T-helper 1 cell (primary cell): ENCODE measurements at regions not wholly inside any gene's neighbourhood (a gene's known extent, or its start where the extent isn't known, plus 50 kb on each side); places are given as distances from the start of the nearest gene placed in this dataset.
"Not testable (repeated sequence)": the region's sequence is repeated elsewhere in the genome, so short reads cannot be mapped to it uniquely, and the experiment has no call there.

Source experiments
- DNase-seq, 5 donors: peaks; one replicate each; pipeline ENCODE4 v3.0.0-alpha.2; 2012 to 2020

- DNase-seq = peak; percentile 21 to 72 (median 47)
Measured at GRCh38 chr2:393711-394696, 106.1 kb upstream of the ALKAL2 start.

GRCh38 chr2:392926-393280 is 105.0 kb upstream of the ALKAL2 start:
- no peak for DNase-seq

GRCh38 chr2:392181-392925 is 104.5 kb upstream of the ALKAL2 start:
- DNase-seq = no peak

GRCh38 chr2:391696-392095 is 103.8 kb upstream of the ALKAL2 start:
- DNase-seq = no peak

DNA sequence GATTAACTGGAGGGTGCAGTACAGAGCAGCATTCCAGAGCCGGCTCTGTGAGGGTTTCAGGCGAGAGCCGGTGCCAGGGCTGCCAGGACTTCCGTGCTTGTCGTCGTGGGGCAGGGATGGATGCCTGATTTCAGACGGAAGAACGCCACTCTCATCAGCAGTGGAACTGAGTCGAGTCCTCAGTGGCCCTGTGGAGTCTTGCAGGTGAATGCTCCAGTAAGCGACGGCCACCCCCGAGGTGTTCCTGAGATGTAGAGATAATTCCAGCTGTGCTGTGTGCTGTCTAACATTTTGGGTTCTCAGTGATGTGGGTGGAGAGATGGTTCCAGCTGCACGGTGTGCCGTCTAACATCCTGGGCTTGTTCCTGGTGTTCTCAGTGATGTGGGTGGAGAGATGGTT is 103.1 kb upstream of the ALKAL2 start:
- no peak for DNase-seq

DNA sequence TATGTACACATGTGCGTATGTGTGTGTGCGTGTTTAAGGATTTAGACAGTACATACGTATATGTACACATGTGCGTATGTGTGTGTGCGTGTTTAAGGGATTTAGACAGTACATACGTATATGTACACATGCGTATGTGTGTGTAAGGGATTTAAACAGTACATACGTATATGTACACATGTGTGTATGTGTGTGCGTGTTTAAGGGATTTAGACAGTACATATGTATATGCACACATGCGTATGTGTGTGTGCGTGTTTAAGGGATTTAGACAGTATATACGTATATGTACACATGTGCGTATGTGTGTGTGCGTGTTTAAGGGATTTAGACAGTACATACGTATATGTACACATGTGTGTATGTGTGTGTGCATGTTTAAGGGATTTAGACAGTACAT is 102.1 kb upstream of the ALKAL2 start:
- DNase-seq = not testable (repeated sequence)

GRCh38 chr2:388752-389151 is 100.9 kb upstream of the ALKAL2 start:
- not testable (repeated sequence) for DNase-seq

DNA sequence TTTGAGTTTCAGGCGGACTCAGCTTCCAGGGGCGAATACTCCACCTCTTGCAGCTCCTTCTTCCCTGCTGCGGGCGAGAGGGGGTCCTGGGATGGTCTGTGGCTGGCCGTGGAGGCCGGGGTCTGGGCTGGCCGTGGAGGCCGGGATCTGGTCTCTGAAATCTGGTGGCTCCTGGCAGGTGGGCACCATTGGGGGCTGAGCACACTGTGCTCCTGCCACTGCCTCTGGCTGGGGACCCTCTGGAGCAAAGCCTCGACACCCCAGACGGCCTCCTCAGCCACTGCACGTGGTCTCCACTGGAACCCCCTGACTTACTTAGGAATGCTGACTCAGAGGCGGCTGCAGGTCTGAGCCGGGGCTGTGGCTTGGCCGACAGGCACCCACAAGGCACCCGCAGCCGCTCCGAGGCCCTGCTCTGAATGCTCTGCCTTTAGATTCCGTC is 100.1 kb upstream of the ALKAL2 start:
- DNase-seq = no peak

DNA sequence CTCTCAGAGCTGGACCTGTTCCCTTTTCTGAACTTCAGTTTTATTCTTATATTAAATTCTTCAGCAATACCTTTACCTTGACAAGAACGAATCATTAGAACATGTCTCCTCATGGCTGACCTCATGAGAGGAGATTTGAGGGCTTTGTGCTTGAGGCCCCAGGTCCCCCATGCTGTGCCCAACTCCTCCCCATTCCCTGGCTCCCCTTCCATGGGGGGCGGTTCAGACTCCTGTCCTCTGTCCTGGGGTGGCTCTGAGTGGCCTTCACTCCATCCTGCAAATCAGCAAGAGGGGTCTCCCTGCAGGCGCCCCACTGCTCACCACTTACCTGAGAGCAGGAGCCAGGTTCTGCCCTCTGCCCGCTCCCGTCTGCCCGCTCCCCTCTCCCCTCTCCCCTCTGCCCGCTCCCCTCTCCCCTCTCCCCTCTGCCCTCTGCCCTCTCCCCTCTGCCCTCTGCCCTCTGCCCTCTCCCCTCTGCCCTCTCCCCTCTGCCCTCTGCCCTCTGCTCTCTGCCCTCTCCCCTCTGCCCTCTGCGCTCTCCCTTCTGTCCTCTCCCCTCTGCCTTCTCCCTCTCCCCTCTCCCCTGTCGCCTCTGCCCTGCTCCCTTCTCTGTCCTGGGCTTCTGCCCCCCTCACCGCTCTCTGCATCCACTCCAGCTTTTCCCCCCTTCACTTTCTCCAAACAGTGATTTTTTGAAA is 98.7 kb upstream of the ALKAL2 start:
- DNase-seq = no peak

- DNase-seq = no peak
Measured at GRCh38 chr2:385785-386184, 97.9 kb upstream of the ALKAL2 start.

- no peak for DNase-seq
Measured at GRCh38 chr2:385061-385460, 97.2 kb upstream of the ALKAL2 start.

GRCh38 chr2:383888-384287 is 96.0 kb upstream of the ALKAL2 start:
- no peak for DNase-seq

DNA sequence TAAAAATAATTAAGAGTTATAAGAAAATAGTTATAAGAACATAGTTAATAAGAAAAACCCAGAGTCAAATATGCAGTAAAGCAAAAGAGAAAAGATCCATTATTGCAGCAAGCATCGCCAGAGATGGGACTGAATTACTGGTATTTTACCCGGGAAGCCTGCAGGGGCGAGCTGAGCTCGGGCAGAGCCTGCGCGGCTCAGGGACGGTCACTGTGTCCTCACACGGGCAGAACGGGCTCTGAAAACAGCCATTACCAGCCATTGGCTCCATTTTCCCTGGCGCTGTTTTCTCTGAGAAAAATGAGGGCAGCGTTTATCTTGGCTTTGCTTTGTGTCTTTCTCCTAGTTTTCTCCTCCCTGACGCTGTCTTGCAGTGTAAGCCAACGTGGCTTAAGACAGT is 95.3 kb upstream of the ALKAL2 start:
- no peak for DNase-seq

DNA sequence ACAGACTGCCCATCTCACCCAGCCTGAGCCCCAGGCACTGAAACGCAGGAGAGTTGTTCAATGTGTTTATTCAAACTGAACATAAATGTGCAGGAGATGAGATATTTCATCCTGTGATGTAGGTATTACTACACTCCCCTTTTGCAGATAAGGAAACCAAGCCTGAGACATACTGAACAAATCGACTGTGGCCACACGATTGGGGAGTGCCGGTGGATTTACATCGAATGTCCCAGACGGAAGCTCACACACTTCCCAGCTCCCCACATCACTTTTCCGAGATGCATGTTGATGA is 94.8 kb upstream of the ALKAL2 start:
- DNase-seq = no peak

DNA sequence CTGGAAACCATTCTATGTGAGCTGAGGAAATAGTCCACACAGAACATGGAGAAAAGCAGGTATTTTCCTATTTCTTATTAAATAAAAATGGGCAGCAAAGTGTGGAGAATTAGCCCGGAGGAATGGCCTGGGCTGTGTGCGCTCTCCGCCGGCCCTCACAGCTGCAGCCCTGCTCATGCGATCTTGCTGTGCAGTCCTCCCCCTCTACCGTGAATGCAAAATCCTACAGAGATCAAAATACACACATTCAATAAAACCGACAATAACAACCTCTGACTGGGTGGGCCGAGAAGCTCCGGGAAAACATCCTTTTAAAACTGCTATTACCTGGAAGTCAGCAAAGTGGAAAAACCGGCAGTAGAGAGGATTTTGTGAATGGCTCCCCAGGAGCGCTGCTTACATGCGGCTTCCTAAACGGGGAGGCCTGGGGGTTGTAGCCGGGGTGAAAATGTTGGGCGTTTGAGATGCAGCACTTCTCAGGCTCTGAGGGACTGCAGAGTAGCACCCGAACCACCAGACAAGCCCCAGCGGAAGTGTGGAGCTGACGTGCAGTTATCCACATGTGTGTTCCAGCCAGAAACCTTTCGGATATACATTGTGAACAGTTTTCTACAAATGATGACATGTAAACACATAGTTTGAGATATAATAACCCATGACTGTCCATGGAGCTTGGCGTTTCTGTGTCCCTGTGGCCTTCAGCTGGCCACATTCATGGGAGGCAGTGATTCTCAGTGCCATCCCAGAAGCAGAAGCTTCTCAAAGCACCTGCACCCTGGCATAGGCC is 94.2 kb upstream of the ALKAL2 start:
- no peak for DNase-seq

GRCh38 chr2:381181-381580 is 93.3 kb upstream of the ALKAL2 start:
- DNase-seq = no peak

DNA sequence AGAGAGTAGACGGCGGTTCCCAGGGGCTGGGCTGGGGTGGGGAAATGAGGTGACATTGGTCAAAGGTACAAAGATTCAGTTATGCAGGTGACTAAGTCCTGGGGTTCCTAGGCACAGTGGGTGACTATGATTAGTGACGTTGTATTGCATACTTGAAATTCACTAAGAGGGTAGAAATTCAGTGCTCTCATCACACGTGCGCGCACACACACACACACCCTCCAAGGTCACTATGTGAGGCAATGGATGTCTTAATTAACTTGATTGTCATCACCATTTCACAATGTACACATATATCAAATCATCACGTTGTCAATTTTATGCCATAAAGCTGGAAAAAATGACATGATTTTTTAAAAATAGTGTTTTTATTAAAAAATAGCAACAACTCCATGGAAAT is 92.9 kb upstream of the ALKAL2 start:
- no peak for DNase-seq

- DNase-seq = no peak
Measured at GRCh38 chr2:380221-380620, 92.3 kb upstream of the ALKAL2 start.

- DNase-seq = no peak
Measured at GRCh38 chr2:379778-380177, 91.9 kb upstream of the ALKAL2 start.

DNA sequence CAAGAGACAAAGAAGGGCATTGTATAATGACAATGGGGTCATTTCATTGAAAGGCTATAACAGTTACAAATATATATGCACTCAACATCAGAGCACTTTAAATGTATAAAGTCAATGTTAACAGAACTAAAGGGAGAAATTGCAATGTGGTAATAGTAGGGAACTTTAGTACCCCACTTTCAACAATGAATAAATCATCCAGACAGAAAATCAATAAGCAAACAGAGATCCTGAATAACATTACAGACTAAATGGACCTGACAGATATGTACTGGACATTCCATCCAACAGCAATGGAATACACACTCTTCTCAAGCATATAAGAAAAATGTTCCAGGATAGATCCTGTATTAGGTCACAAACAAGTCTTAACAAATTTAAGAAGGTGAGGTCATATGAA is 90.5 kb upstream of the ALKAL2 start:
- DNase-seq = no peak

- DNase-seq = no peak
Measured at GRCh38 chr2:377414-377813, 89.5 kb upstream of the ALKAL2 start.

DNA sequence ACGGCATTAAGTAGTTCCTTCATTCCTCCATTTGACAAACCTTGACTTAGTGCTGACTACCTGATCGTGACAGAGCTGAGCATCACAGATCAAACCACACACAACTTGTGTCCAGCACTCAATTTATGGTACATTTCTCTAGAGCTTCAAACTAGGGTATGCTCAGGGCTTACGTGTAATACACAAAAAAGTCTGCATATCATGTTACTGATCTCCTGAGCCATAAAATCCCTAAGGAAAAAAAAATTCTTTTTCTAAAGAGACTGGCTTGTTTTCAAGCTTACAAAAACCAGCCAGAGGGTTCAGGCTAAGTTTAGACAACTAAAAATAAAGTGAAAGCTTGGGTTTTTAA is 88.0 kb upstream of the ALKAL2 start:
- DNase-seq = no peak
